Ascending aorta (tissue), 2 donors: ENCODE measurements at regions not wholly inside any gene's neighbourhood (a gene's known extent, or its start where the extent isn't known, plus 50 kb on each side); places are given as distances from the start of the nearest gene placed in this dataset.

Experiments used
- DNase-seq, 2 donors: peaks; one replicate each; pipeline ENCODE4 v3.0.0-alpha.2; 2019; ENCODE audit warnings: low spot score in 2 of 2
- H3K27ac ChIP-seq, 2 donors: fragments of 200-600 bp; sonication (generic); one replicate each; pipeline ENCODE4 v1.5.1; 2016 to 2017; ENCODE audit warnings: mild to moderate bottlenecking in 1 of 2
- H3K27me3 ChIP-seq: fragments of 200-600 bp; sonication (generic); one replicate; pipeline ENCODE4 v1.5.1; 2017
- H3K36me3 ChIP-seq, 2 donors: fragments of 200-600 bp; sonication (generic); one replicate each; pipeline ENCODE4 v1.5.1; 2016
- H3K4me1 ChIP-seq, 2 donors: fragments of 200-600 bp; sonication (generic); one replicate each; pipeline ENCODE4 v1.5.1; 2016 to 2017; ENCODE audit warnings: mild to moderate bottlenecking in 1 of 2
- H3K4me3 ChIP-seq, 2 donors: fragments of 200-600 bp; sonication (generic); one replicate each; pipeline ENCODE4 v1.5.1; 2016 to 2017; ENCODE audit warnings: mild to moderate bottlenecking in 1 of 2
- H3K9me3 ChIP-seq, 2 donors: fragments of 200-600 bp; sonication (generic); one replicate each; pipeline ENCODE4 v1.5.1; 2016
- CTCF ChIP-seq, 3 experiments: fragments of 200-600 bp in 2 of 3; fragments of 450-650 bp in 1 of 3; sonication (generic) in 2 of 3; IDR thresholded peaks; one replicate each; pipeline ENCODE4 v1.5.1; 2016 to 2019; ENCODE audit warnings: antibody characterized with exemption in 3 of 3, mild to moderate bottlenecking in 1 of 3, moderate library complexity in 1 of 3
- intact Hi-C: fragments of 100-400 bp; cut with DNase I; formaldehyde crosslinking; loops from one replicate; pipeline ENCODE4 v1.15.1; 2023

GRCh38 chr2:147330925-147331324, 513.9 kb upstream of the ACVR2A start:
- Histone ChIP-seq H3K4me1 (no peaks in the 10 kb centered on the region), H3K4me3 (no peak overlapping the region), H3K27ac (no peak overlapping the region), H3K36me3 (no peaks in the 10 kb centered on the region), H3K9me3 (no peaks in the 10 kb centered on the region), H3K27me3 (no peaks in the 10 kb centered on the region)
- no peak for DNase-seq
- TF ChIP-seq CTCF (IDR thresholded peaks at IDR 0.05) = no peak
- intact Hi-C loops = no loop called here

GRCh38 chr2:147327613-147328012, 517.2 kb upstream of the ACVR2A start:
- intact Hi-C loops = no loop called here
- H3K27ac ChIP-seq = no peak overlapping the region

GRCh38 chr2:147325990-147326389, 518.8 kb upstream of the ACVR2A start:
- no peak for DNase-seq
- intact Hi-C loops = no loop called here

More at GRCh38 chr2:147327613-147328012, 517.2 kb upstream of the ACVR2A start:
- Histone ChIP-seq H3K4me3 (no peak overlapping the region), H3K27me3 (no peaks in the 10 kb centered on the region), H3K9me3 (no peaks in the 10 kb centered on the region), H3K36me3 (no peaks in the 10 kb centered on the region), H3K4me1 (no peaks in the 10 kb centered on the region)
- no peak for DNase-seq
- TF ChIP-seq CTCF (IDR thresholded peaks at IDR 0.05) = no peak

GRCh38 chr2:147320146-147320545, 524.7 kb upstream of the ACVR2A start:
- H3K4me1 ChIP-seq = no peaks in the 10 kb centered on the region
- no peaks in the 10 kb centered on the region for H3K36me3 ChIP-seq
- no peak overlapping the region for H3K4me3 ChIP-seq
- no peak for DNase-seq
- H3K27ac ChIP-seq = no peak overlapping the region
- intact Hi-C loops = no loop called here
- TF ChIP-seq CTCF (IDR thresholded peaks at IDR 0.05) = no peak
- H3K27me3 ChIP-seq = no peaks in the 10 kb centered on the region
- H3K9me3 ChIP-seq = no peaks in the 10 kb centered on the region

More at GRCh38 chr2:147325990-147326389, 518.8 kb upstream of the ACVR2A start:
- Histone ChIP-seq H3K4me3 (no peak overlapping the region), H3K9me3 (no peaks in the 10 kb centered on the region), H3K27me3 (no peaks in the 10 kb centered on the region), H3K36me3 (no peaks in the 10 kb centered on the region), H3K4me1 (no peaks in the 10 kb centered on the region), H3K27ac (no peak overlapping the region)
- TF ChIP-seq CTCF (IDR thresholded peaks at IDR 0.05) = no peak

- no peak overlapping the region for H3K27ac ChIP-seq
- H3K9me3 ChIP-seq = no peaks in the 10 kb centered on the region
- no peak for TF ChIP-seq CTCF (IDR thresholded peaks at IDR 0.05)
- intact Hi-C loops = no loop called here
- no peaks in the 10 kb centered on the region for H3K4me1 ChIP-seq
- no peak overlapping the region for H3K4me3 ChIP-seq
- DNase-seq = no peak
- no peaks in the 10 kb centered on the region for H3K36me3 ChIP-seq
- H3K27me3 ChIP-seq = no peaks in the 10 kb centered on the region
These were observed 533.8 kb upstream of the ACVR2A start for GRCh38 chr2:147311058-147311430.
